Activated naive CD4-positive, alpha-beta T cell treated with anti-CD3 and anti-CD28 coated beads, Interleukin-2, amount 10 ng/mL, durations not matched to agents 7 days and 5 days (primary cell): ENCODE measurements at regions not wholly inside any gene's neighbourhood (a gene's known extent, or its start where the extent isn't known, plus 50 kb on each side); places are given as distances from the start of the nearest gene placed in this dataset.
"Not testable (repeated sequence)": the region's sequence is repeated elsewhere in the genome, so short reads cannot be mapped to it uniquely, and the experiment has no call there.

Experiments used
- CTCF ChIA-PET: fragments of 350-600 bp; sonication (Branson Sonifier 250); formaldehyde crosslinking; loops from one replicate; lab custom pipeline; 2021; ENCODE audit warnings: antibody characterized with exemption; lab: Charles Lee
- DNase-seq: peaks from one replicate; pipeline ENCODE4 v3.0.0-alpha.2; 2020
- H3K27ac Mint-ChIP-seq: one replicate; pipeline ENCODE4 v1.8.0; 2021; ENCODE audit warnings: mild to moderate bottlenecking, moderate library complexity, mixed read lengths
- H3K27me3 Mint-ChIP-seq: one replicate; pipeline ENCODE4 v1.8.0; 2021; ENCODE audit warnings: mild to moderate bottlenecking, mixed read lengths
- H3K36me3 Mint-ChIP-seq: one replicate; pipeline ENCODE4 v1.8.0; 2021; ENCODE audit warnings: mixed read lengths
- H3K4me1 Mint-ChIP-seq: one replicate; pipeline ENCODE4 v1.8.0; 2021; ENCODE audit warnings: mixed read lengths
- H3K4me3 Mint-ChIP-seq: one replicate; pipeline ENCODE4 v1.8.0; 2021; ENCODE audit warnings: mild to moderate bottlenecking, moderate library complexity, mixed read lengths
- H3K9me3 Mint-ChIP-seq: one replicate; pipeline ENCODE4 v1.8.0; 2021; ENCODE audit warnings: mixed read lengths

DNA sequence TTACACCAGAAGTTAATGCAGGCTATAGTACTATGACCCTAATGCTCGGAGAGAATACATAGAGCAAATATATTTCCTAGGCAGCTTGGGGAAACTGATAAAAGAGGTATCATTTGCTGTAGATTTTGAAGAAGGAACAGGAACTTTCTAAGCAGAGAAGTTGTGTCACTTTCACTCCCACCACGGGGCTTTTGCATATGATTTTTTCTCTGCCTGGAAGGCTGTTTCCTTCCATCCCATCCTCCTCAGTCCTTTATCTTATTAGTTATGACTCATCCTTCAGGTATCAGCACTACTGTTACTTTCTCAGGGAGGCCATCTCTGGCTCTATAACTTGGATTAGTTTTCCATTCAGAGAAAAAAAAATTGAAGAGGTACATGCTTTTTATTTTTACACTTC is 2006.1 kb upstream of the WWC1 start:
- no peak overlapping the region for H3K4me3 Mint-ChIP-seq
- no peaks in the 10 kb centered on the region for H3K4me1 Mint-ChIP-seq
- H3K36me3 Mint-ChIP-seq, result no peaks in the 10 kb centered on the region
- no peak overlapping the region for H3K27ac Mint-ChIP-seq
- no peaks in the 10 kb centered on the region for H3K27me3 Mint-ChIP-seq
- peaks cover 8% of the 10 kb centered on the region for H3K9me3 Mint-ChIP-seq
- no peak for DNase-seq
- CTCF ChIA-PET, result no interaction called here

GRCh38 chr5:166286832-166287231 is 2004.6 kb upstream of the WWC1 start:
- Mint-ChIP-seq H3K27ac (no peak overlapping the region), H3K36me3 (no peaks in the 10 kb centered on the region), H3K4me1 (no peaks in the 10 kb centered on the region), H3K9me3 (peaks cover 8% of the 10 kb centered on the region), H3K27me3 (no peaks in the 10 kb centered on the region), H3K4me3 (no peak overlapping the region)
- CTCF ChIA-PET, result no interaction called here
- DNase-seq, result no peak

GRCh38 chr5:166287866-166288265 is 2003.6 kb upstream of the WWC1 start:
- Mint-ChIP-seq H3K27ac (no peak overlapping the region), H3K36me3 (no peaks in the 10 kb centered on the region), H3K4me1 (no peaks in the 10 kb centered on the region), H3K4me3 (no peak overlapping the region), H3K27me3 (no peaks in the 10 kb centered on the region), H3K9me3 (peaks cover 6% of the 10 kb centered on the region)
- no peak for DNase-seq
- CTCF ChIA-PET, result no interaction called here

GRCh38 chr5:166291800-166292199 is 1999.6 kb upstream of the WWC1 start:
- H3K9me3 Mint-ChIP-seq, H3K27me3 Mint-ChIP-seq, CTCF ChIA-PET, H3K27ac Mint-ChIP-seq, DNase-seq, H3K36me3 Mint-ChIP-seq, H3K4me3 Mint-ChIP-seq, H3K4me1 Mint-ChIP-seq: not testable (repeated sequence)

DNA sequence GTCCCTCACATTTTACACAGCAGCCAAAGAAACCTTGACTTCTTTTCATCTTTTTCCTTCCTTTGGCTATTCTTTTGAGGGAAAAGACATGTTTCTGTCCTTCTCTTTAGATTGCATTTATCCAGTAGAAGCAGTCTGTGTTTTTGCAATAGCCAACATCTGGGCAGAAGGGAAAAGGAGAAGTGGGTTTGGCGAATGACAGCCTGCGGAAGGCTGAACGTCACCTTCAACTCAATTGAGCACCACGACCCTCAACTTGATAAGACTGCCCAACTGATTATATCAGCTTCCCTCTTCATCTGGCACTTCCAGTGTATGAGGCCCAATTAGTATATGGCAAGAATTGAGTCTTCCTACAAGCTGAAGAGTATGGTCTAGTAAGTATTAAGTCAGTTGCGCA is 1997.6 kb upstream of the WWC1 start:
- peaks cover 9% of the 10 kb centered on the region for H3K9me3 Mint-ChIP-seq
- H3K4me3 Mint-ChIP-seq, result no peak overlapping the region
- CTCF ChIA-PET, result no interaction called here

DNA sequence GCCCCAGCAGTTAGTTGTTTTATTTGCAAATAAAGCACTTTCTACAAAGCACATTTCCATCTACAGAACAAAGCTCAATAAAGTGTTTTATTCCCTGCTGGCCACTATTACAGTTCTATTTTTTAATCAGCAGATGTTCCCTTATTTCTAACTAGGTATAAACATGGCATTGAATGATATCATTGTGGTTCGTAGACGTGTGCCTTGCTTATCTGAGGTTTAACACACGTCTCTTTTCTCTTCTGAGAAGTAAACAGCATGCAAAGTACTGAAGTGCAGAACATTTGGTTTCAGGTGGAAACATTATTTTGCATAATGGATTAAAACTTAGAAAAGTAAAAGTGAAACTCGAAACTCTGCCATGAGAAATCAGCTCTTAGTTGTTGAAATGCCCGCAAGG is 1989.3 kb upstream of the WWC1 start:
- no peak for DNase-seq
- Mint-ChIP-seq H3K9me3 (peaks cover 14% of the 10 kb centered on the region), H3K27me3 (no peaks in the 10 kb centered on the region), H3K36me3 (no peaks in the 10 kb centered on the region), H3K4me3 (no peak overlapping the region), H3K4me1 (no peaks in the 10 kb centered on the region), H3K27ac (no peak overlapping the region)
- CTCF ChIA-PET, result no interaction called here

More for the DNA sequence above, 1997.6 kb upstream of the WWC1 start:
- H3K4me1 Mint-ChIP-seq, result no peaks in the 10 kb centered on the region
- no peaks in the 10 kb centered on the region for H3K36me3 Mint-ChIP-seq
- no peaks in the 10 kb centered on the region for H3K27me3 Mint-ChIP-seq
- no peak for DNase-seq
- H3K27ac Mint-ChIP-seq, result no peak overlapping the region

DNA sequence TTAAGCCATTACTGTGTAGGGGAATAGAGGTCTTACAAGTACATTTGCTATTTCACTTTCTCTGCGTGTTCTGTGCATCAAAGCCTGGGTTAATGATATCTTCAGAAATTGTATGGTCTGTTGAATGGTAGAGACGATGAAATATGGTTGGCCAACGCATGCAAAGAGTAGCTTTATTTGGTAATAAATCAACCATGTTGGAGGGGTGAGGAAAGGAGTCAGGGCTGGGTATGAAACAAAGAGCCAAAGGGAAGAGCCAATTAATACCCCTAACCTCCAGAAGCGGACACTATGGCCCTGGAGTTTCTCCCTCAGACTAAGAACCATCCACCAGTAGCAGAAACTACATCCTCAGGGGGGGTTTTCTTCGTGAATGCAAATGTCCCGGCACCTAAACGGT is 1974.0 kb upstream of the WWC1 start:
- Mint-ChIP-seq H3K4me1 (no peaks in the 10 kb centered on the region), H3K27me3 (no peaks in the 10 kb centered on the region), H3K4me3 (no peak overlapping the region), H3K27ac (no peak overlapping the region), H3K9me3 (peaks cover 5% of the 10 kb centered on the region), H3K36me3 (no peaks in the 10 kb centered on the region)
- CTCF ChIA-PET, result no interaction called here
- no peak for DNase-seq

GRCh38 chr5:166320920-166321480 is 1970.4 kb upstream of the WWC1 start:
- DNase-seq, result no peak
- Mint-ChIP-seq H3K27me3 (no peaks in the 10 kb centered on the region), H3K4me1 (no peaks in the 10 kb centered on the region), H3K4me3 (no peak overlapping the region), H3K9me3 (peaks cover 7% of the 10 kb centered on the region), H3K27ac (no peak overlapping the region), H3K36me3 (no peaks in the 10 kb centered on the region)
- CTCF ChIA-PET, result no interaction called here

DNA sequence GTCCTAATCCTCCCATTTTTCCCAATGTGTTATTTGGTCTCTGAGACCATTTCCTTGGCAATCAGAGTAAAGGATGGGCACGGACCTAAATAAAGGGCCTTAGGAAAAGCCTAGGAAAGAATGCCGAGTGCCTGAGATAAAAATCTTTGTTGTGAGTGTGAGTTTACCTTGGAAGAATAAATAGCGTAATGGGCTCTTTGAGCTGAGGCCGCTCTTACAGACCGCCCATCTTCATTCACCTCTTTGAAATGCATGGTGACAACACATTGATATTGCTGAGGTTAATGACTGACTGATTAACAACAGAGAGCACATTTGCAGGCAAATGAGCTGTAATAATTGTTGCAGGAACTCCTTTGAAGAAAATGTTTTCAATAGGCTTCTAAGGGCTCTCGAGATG is 1967.1 kb upstream of the WWC1 start:
- no peaks in the 10 kb centered on the region for H3K27me3 Mint-ChIP-seq
- no peak overlapping the region for H3K27ac Mint-ChIP-seq
- no peak for DNase-seq
- peaks cover 4% of the 10 kb centered on the region for H3K9me3 Mint-ChIP-seq
- CTCF ChIA-PET, result no interaction called here
- no peaks in the 10 kb centered on the region for H3K36me3 Mint-ChIP-seq
- no peaks in the 10 kb centered on the region for H3K4me1 Mint-ChIP-seq
- H3K4me3 Mint-ChIP-seq, result no peak overlapping the region

DNA sequence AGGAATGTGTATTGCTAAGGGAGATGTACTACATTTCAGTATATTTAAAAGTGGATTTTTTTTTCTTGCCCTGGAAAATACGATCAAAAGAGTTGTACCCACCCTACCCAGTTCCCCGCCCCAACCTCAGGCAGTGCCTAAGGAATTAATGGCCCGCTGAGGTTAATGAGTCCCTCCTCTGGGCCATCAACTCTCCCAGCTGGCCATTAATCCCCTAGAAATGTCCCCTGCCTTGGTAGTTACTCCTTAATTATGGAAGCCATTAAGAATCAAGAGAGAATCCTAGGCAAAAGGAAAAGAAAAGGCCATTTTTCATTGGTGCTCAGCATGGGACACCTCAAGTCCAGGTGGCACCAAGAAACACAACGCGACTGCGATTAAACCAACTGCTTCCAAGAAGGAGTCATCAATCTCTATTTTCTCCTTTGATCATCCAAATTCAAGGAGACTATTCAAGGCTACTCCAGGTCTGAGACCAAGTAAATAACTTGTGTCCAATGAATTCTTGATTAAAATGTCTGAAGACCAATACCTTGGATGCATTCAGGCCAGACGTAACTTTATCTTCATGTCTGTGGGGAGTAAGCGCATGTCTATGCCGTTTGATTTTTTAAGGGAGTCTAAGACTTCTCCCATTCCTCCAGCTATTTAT is 1962.2 kb upstream of the WWC1 start:
- H3K4me3 Mint-ChIP-seq, result no peak overlapping the region

GRCh38 chr5:166330036-166330435 is 1961.4 kb upstream of the WWC1 start:
- H3K36me3 Mint-ChIP-seq, result no peaks in the 10 kb centered on the region
- H3K4me3 Mint-ChIP-seq, result no peak overlapping the region
- CTCF ChIA-PET, result no interaction called here
- no peaks in the 10 kb centered on the region for H3K27me3 Mint-ChIP-seq
- H3K27ac Mint-ChIP-seq, result no peak overlapping the region
- H3K9me3 Mint-ChIP-seq, result peaks cover 6% of the 10 kb centered on the region
- H3K4me1 Mint-ChIP-seq, result no peaks in the 10 kb centered on the region
- no peak for DNase-seq

More for the DNA sequence above, 1962.2 kb upstream of the WWC1 start:
- H3K27me3 Mint-ChIP-seq, result no peaks in the 10 kb centered on the region
- CTCF ChIA-PET, result no interaction called here
- DNase-seq, result no peak
- peaks cover 4% of the 10 kb centered on the region for H3K9me3 Mint-ChIP-seq
- no peak overlapping the region for H3K27ac Mint-ChIP-seq
- no peaks in the 10 kb centered on the region for H3K36me3 Mint-ChIP-seq
- no peaks in the 10 kb centered on the region for H3K4me1 Mint-ChIP-seq

- no peak overlapping the region for H3K4me3 Mint-ChIP-seq
- H3K27me3 Mint-ChIP-seq, result no peaks in the 10 kb centered on the region
These were observed 1959.9 kb upstream of the WWC1 start for GRCh38 chr5:166331521-166331920.

DNA sequence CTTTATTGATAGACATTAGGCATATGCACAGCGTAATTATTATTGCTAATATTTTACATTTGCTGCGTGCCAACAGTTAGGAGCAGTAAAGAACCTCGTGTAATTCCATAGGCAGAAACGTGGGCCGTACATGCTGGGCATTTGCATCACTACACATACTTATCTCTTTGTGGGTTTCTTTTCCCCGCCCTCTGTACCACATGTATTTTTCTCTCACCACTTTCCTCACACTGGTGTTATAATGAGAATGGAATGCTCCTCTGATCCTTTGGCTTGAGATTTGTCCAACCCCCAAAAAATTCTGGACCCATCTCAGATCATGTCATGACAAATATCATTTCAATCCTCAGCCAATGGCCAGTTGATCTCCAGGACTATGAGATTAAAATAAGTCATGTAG is 1952.6 kb upstream of the WWC1 start:
- Mint-ChIP-seq H3K27ac (no peak overlapping the region), H3K4me1 (no peaks in the 10 kb centered on the region), H3K27me3 (no peaks in the 10 kb centered on the region), H3K9me3 (peaks cover 13% of the 10 kb centered on the region), H3K36me3 (no peaks in the 10 kb centered on the region), H3K4me3 (no peak overlapping the region)
- no peak for DNase-seq
- CTCF ChIA-PET, result no interaction called here

More at GRCh38 chr5:166331521-166331920, 1959.9 kb upstream of the WWC1 start:
- H3K4me1 Mint-ChIP-seq, result no peaks in the 10 kb centered on the region
- no peaks in the 10 kb centered on the region for H3K36me3 Mint-ChIP-seq
- H3K27ac Mint-ChIP-seq, result no peak overlapping the region
- CTCF ChIA-PET, result no interaction called here
- H3K9me3 Mint-ChIP-seq, result peaks cover 9% of the 10 kb centered on the region
- no peak for DNase-seq

GRCh38 chr5:166340039-166340438 is 1951.4 kb upstream of the WWC1 start:
- Mint-ChIP-seq H3K27ac (no peak overlapping the region), H3K27me3 (no peaks in the 10 kb centered on the region), H3K4me3 (no peak overlapping the region), H3K9me3 (peaks cover 11% of the 10 kb centered on the region), H3K4me1 (no peaks in the 10 kb centered on the region), H3K36me3 (no peaks in the 10 kb centered on the region)
- CTCF ChIA-PET, result no interaction called here
- no peak for DNase-seq

GRCh38 chr5:166341740-166342337 is 1949.6 kb upstream of the WWC1 start:
- Mint-ChIP-seq H3K4me3 (no peak overlapping the region), H3K9me3 (peaks cover 8% of the 10 kb centered on the region), H3K4me1 (no peaks in the 10 kb centered on the region), H3K27ac (no peak overlapping the region), H3K36me3 (no peaks in the 10 kb centered on the region), H3K27me3 (no peaks in the 10 kb centered on the region)
- DNase-seq, result no peak
- CTCF ChIA-PET, result no interaction called here
